Fibroblast of skin of left biceps (primary cell): ENCODE measurements at regions not wholly inside any gene's neighbourhood (a gene's known extent, or its start where the extent isn't known, plus 50 kb on each side); places are given as distances from the start of the nearest gene placed in this dataset.
"Not testable (repeated sequence)": the region's sequence is repeated elsewhere in the genome, so short reads cannot be mapped to it uniquely, and the experiment has no call there.

ENCODE experiments used
- DNase-seq, 2 experiments: peaks; one replicate each; pipeline ENCODE4 v3.0.0-alpha.2; 2013; ENCODE audit warnings: low read depth in 2 of 2

- no peak for DNase-seq
Observed at GRCh38 chr5:113721171-113721570, 207.7 kb downstream of the YTHDC2 start.

- DNase-seq = no peak
Observed at GRCh38 chr5:113723021-113723420, 209.5 kb downstream of the YTHDC2 start.

GRCh38 chr5:113735751-113736150 is 222.3 kb downstream of the YTHDC2 start:
- no peak for DNase-seq

- DNase-seq = no peak
Observed at GRCh38 chr5:113742176-113742575, 228.7 kb downstream of the YTHDC2 start.

- no peak for DNase-seq
Observed at GRCh38 chr5:113742639-113743038, 229.1 kb downstream of the YTHDC2 start.

- no peak for DNase-seq
Observed at GRCh38 chr5:113748403-113748802, 234.9 kb downstream of the YTHDC2 start.

GRCh38 chr5:113749334-113749733 is 235.8 kb downstream of the YTHDC2 start:
- DNase-seq = no peak

- DNase-seq = not testable (repeated sequence)
Observed at GRCh38 chr5:113753182-113753581, 239.7 kb downstream of the YTHDC2 start.

GRCh38 chr5:113755516-113755915 is 242.0 kb downstream of the YTHDC2 start:
- DNase-seq = no peak

- DNase-seq = no peak
Observed at GRCh38 chr5:113757508-113757907, 244.0 kb downstream of the YTHDC2 start.

GRCh38 chr5:113759505-113759904 is 246.0 kb downstream of the YTHDC2 start:
- DNase-seq = no peak

GRCh38 chr5:113760486-113760885 is 247.0 kb downstream of the YTHDC2 start:
- DNase-seq = no peak

- DNase-seq = no peak
Observed at GRCh38 chr5:113761594-113761993, 248.1 kb downstream of the YTHDC2 start.

- DNase-seq = no peak
Observed at GRCh38 chr5:113764382-113764781, 250.9 kb downstream of the YTHDC2 start.

- DNase-seq = not testable (repeated sequence)
Observed at GRCh38 chr5:113766827-113767226, 253.3 kb downstream of the YTHDC2 start.

- no peak for DNase-seq
Observed at GRCh38 chr5:113770648-113771047, 257.2 kb downstream of the YTHDC2 start.

- no peak for DNase-seq
Observed at GRCh38 chr5:113771483-113771882, 258.0 kb downstream of the YTHDC2 start.

GRCh38 chr5:113776168-113776567 is 262.7 kb downstream of the YTHDC2 start:
- DNase-seq = no peak

GRCh38 chr5:113776832-113777525 is 263.5 kb downstream of the YTHDC2 start:
- no peak for DNase-seq

GRCh38 chr5:113778147-113778546 is 264.7 kb downstream of the YTHDC2 start:
- no peak for DNase-seq

GRCh38 chr5:113788141-113788655 is 274.7 kb downstream of the YTHDC2 start:
- no peak for DNase-seq

GRCh38 chr5:113789769-113790168 is 276.3 kb downstream of the YTHDC2 start:
- no peak for DNase-seq

- DNase-seq = no peak
Observed at GRCh38 chr5:113792806-113793205, 279.3 kb downstream of the YTHDC2 start.

- no peak for DNase-seq
Observed at GRCh38 chr5:113794981-113795380, 281.5 kb downstream of the YTHDC2 start.
